GM13976 (cell line): ENCODE measurements at regions not wholly inside any gene's neighbourhood (a gene's known extent, or its start where the extent isn't known, plus 50 kb on each side); places are given as distances from the start of the nearest gene placed in this dataset.

Experiments used
- DNase-seq: peaks from one replicate; pipeline ENCODE4 v3.0.0; 2012; ENCODE audit warnings: low spot score
- in situ Hi-C: fragments of 300-500 bp; cut with MboI; formaldehyde crosslinking; loops from one replicate; pipeline ENCODE4 v1.12.0; 2022; ENCODE audit warnings: low sequenced_read_pairs, mixed read lengths, inconsistent platforms; ENCODE audit not compliant: unreplicated experiment
- TF ChIP-seq, protein P1 (sequence below): IDR thresholded peaks from 2 replicates; pipeline ENCODE4 v1.5.1; 2012; ENCODE audit warnings: borderline replicate concordance, mild to moderate bottlenecking; ENCODE audit not compliant: insufficient read depth; ENCODE audit errors: extremely low read depth, missing control alignments, control extremely low read depth

DNA sequence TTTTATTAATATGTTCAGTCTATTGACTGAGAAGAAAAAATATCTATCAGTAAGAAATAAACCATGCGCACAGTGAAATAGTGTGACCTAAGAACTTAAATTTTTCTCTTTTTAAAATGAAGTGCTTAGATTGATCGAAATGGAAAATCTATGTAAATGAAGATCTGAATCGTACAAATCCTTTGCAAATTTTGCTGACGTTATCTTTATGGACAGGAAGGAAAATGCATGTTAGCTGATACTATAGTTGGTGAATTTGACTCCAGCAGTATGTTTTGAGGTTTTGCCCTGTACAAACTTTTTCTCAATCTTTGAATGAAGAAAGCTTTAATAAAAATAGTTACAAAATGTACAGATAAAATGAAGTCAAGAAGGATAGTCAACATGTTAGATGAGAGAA, 82.9 kb downstream of the NRN1 start:
- in situ Hi-C loops: no loop called here
- TF ChIP-seq, protein P1, sequence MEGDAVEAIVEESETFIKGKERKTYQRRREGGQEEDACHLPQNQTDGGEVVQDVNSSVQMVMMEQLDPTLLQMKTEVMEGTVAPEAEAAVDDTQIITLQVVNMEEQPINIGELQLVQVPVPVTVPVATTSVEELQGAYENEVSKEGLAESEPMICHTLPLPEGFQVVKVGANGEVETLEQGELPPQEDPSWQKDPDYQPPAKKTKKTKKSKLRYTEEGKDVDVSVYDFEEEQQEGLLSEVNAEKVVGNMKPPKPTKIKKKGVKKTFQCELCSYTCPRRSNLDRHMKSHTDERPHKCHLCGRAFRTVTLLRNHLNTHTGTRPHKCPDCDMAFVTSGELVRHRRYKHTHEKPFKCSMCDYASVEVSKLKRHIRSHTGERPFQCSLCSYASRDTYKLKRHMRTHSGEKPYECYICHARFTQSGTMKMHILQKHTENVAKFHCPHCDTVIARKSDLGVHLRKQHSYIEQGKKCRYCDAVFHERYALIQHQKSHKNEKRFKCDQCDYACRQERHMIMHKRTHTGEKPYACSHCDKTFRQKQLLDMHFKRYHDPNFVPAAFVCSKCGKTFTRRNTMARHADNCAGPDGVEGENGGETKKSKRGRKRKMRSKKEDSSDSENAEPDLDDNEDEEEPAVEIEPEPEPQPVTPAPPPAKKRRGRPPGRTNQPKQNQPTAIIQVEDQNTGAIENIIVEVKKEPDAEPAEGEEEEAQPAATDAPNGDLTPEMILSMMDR: no peak
- DNase-seq: no peak

DNA sequence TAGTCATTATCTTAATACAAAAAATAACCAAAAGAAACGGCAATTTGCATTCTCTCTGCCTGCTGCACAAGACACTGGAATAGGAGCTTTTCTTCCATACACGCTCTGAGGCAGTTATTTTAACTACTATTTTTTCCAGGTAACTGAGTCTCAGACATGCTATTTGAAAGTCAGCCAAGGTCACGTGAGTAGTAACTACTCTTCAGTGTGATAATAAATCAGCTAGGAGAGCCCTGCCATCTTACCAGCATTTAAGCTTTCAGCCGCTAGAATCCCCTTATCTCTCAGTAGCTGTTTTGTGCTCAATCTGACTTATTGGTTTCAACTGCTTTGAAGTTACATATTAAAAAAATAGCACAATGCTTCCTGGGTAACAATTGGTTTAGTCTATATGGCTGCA, 84.5 kb downstream of the NRN1 start:
- in situ Hi-C loops: no loop called here
- TF ChIP-seq, protein P1: no peak
- no peak for DNase-seq

DNA sequence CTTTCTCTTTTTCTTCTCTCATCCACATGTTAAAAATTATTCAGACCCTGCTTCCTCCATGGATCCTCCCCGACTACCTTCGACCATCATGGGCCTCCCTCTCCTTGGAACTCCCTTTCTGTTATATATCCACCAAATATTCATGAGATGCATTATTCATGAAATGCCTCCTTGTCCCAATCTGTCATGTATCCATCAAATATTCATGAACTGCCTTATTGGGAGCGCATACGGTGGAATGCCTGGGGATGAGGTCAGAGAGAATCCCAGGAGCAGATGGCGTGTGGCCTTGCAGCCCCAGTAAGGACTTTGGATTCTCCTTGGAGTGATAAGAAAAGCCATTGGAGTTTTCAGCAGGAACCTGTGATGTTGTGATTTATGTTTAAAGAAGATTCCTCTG, 97.0 kb downstream of the NRN1 start:
- in situ Hi-C loops: no loop called here
- no peak for DNase-seq
- TF ChIP-seq, protein P1: no peak

DNA sequence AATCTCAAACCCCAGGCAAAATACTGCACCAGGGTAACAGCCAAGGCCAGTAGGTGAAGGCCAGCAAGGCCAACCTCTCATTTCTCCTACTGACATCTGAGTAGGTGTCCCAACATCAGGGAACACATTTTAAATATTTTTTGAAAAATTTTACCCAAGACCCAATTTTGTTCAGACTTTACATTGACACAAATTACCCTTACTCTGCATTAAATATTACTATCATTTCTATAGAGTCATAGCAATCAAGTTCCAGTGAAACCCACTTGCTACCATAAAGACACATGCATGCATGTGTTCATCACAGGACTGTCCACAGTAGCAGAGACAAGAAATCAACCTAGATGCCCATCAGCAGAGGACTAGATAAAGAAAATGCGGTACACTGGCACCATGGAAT, 99.9 kb downstream of the NRN1 start:
- in situ Hi-C loops: no loop called here
- no peak for DNase-seq
- TF ChIP-seq, protein P1: no peak

DNA sequence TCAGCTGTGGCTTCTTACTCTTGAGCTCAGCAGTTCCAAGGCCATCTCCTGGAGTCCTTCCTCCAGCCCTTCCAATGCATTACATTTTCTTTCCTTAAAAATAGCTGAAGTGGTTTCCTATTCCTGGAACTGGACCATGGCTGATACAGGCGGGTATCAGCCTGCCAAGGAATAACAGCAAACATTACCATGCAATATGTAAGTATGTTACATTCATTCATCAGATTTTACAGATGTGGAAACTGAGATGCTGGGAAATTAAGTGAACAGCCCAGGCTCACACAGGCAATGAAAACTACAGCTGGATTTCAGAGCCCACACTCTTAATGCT, 100.4 kb downstream of the NRN1 start:
- in situ Hi-C loops: no loop called here
- TF ChIP-seq, protein P1: no peak
- DNase-seq: no peak

DNA sequence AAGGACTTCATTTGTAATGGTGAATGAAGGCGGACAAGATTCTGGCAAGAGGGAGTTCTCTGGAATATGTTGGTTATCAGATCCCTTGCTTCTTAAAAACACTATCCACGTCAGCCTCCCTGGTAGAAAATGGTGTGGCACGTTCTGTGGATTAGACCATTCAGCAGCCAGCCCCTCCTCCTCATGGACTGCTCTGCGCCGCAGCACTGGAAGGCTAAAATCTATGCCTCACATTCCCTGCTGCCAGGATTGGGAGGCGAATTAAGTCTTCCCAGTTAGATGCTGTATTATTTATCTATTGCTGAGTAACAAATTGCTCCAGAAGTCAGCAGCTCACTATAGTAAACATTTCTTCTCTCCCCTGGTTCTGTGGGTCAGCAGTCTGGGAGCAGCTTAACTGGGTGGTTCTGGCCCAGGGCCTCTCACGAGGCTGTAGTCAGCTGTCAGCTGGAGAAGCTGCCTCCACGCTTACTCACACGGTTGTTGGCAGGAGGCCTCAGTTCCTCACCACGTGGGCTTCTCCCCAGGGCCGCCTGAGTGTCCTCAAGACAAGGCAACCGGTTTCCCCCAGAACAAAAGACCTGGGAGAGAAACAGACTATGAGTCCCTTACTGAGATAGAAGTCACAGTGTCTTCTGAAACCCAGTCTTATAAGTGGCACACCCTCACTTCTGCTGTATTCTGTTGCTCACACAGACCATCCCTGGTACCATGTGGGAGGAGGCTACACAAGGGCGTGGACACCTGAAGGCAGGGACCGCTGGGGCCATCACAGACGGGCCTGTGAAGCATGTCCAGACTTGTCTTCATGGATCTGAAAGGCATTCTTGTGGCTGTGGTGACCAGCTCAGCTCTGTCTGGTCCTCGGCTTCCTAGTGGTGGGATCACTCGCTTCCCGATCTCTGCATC, 101.0 kb downstream of the NRN1 start:
- TF ChIP-seq, protein P1: no peak
- DNase-seq: no peak
- in situ Hi-C loops: no loop called here
